ENCODE measurements at regions not wholly inside any gene's neighbourhood (a gene's known extent, or its start where the extent isn't known, plus 50 kb on each side); places are given as distances from the start of the nearest gene placed in this dataset.

- TF ChIP-seq, protein P1, sequence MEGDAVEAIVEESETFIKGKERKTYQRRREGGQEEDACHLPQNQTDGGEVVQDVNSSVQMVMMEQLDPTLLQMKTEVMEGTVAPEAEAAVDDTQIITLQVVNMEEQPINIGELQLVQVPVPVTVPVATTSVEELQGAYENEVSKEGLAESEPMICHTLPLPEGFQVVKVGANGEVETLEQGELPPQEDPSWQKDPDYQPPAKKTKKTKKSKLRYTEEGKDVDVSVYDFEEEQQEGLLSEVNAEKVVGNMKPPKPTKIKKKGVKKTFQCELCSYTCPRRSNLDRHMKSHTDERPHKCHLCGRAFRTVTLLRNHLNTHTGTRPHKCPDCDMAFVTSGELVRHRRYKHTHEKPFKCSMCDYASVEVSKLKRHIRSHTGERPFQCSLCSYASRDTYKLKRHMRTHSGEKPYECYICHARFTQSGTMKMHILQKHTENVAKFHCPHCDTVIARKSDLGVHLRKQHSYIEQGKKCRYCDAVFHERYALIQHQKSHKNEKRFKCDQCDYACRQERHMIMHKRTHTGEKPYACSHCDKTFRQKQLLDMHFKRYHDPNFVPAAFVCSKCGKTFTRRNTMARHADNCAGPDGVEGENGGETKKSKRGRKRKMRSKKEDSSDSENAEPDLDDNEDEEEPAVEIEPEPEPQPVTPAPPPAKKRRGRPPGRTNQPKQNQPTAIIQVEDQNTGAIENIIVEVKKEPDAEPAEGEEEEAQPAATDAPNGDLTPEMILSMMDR (IDR thresholded peaks at IDR 0.05; ENCODE audit: extremely low read depth, low read depth, low read length): no peak
These were observed 56.8 kb upstream of the ZNF469 start for GRCh38 chr16:88325976-88326375.

GRCh38 chr16:88326611-88327485 is 55.9 kb upstream of the ZNF469 start:
- peak; percentile 77 for DNase-seq (ENCODE audit: insufficient read length, low spot score, missing footprints)
- H2AFZ ChIP-seq (ENCODE audit: low read length): no peak overlapping the region
- no peak overlapping the region for H3K4me3 ChIP-seq (ENCODE audit: insufficient read depth, low read length)
- no peaks in the 10 kb centered on the region for H3K79me2 ChIP-seq (ENCODE audit: insufficient read depth, low read length)
- H3K36me3 ChIP-seq (ENCODE audit: insufficient read depth, low read length): no peaks in the 10 kb centered on the region
- H4K20me1 ChIP-seq (ENCODE audit: insufficient read depth, low read length): no peaks in the 10 kb centered on the region
- peaks cover 16% of the 10 kb centered on the region for H3K4me1 ChIP-seq (ENCODE audit: insufficient read depth, low read length)
- no peaks in the 10 kb centered on the region for H3K27me3 ChIP-seq (ENCODE audit: insufficient read depth, low read length)
- TF ChIP-seq, protein P1 (IDR thresholded peaks at IDR 0.05; ENCODE audit: extremely low read depth, low read depth, low read length): no peak
- H3K27ac ChIP-seq (ENCODE audit: low read depth, low read length): no peak overlapping the region
- no peak overlapping the region for H3K4me2 ChIP-seq (ENCODE audit: insufficient read depth, low read length)
- H3K9me3 ChIP-seq (ENCODE audit: low read depth, low read length): no peaks in the 10 kb centered on the region

More at GRCh38 chr16:88325976-88326375, 56.8 kb upstream of the ZNF469 start:
- no peak overlapping the region for H2AFZ ChIP-seq (ENCODE audit: low read length)
- no peak overlapping the region for H3K4me3 ChIP-seq (ENCODE audit: insufficient read depth, low read length)
- peak; percentile 2 for DNase-seq (ENCODE audit: insufficient read length, low spot score, missing footprints)
- no peak overlapping the region for H3K27ac ChIP-seq (ENCODE audit: low read depth, low read length)
- no peaks in the 10 kb centered on the region for H3K79me2 ChIP-seq (ENCODE audit: insufficient read depth, low read length)
- no peaks in the 10 kb centered on the region for H4K20me1 ChIP-seq (ENCODE audit: insufficient read depth, low read length)
- no peak overlapping the region for H3K4me2 ChIP-seq (ENCODE audit: insufficient read depth, low read length)
- no peaks in the 10 kb centered on the region for H3K36me3 ChIP-seq (ENCODE audit: insufficient read depth, low read length)
- no peaks in the 10 kb centered on the region for H3K27me3 ChIP-seq (ENCODE audit: insufficient read depth, low read length)
- H3K9me3 ChIP-seq (ENCODE audit: low read depth, low read length): no peaks in the 10 kb centered on the region
- peaks cover 12% of the 10 kb centered on the region for H3K4me1 ChIP-seq (ENCODE audit: insufficient read depth, low read length)

GRCh38 chr16:88327561-88328312 is 55.0 kb upstream of the ZNF469 start:
- peak; percentile 56 for DNase-seq (ENCODE audit: insufficient read length, low spot score, missing footprints)
- no peak overlapping the region for H3K4me3 ChIP-seq (ENCODE audit: insufficient read depth, low read length)
- no peak overlapping the region for H3K27ac ChIP-seq (ENCODE audit: low read depth, low read length)
- no peaks in the 10 kb centered on the region for H3K79me2 ChIP-seq (ENCODE audit: insufficient read depth, low read length)
- H3K36me3 ChIP-seq (ENCODE audit: insufficient read depth, low read length): no peaks in the 10 kb centered on the region
- H3K9me3 ChIP-seq (ENCODE audit: low read depth, low read length): no peaks in the 10 kb centered on the region
- H4K20me1 ChIP-seq (ENCODE audit: insufficient read depth, low read length): no peaks in the 10 kb centered on the region
- peaks cover 22% of the 10 kb centered on the region for H3K4me1 ChIP-seq (ENCODE audit: insufficient read depth, low read length)
- H3K27me3 ChIP-seq (ENCODE audit: insufficient read depth, low read length): no peaks in the 10 kb centered on the region
- TF ChIP-seq, protein P1 (IDR thresholded peaks at IDR 0.05; ENCODE audit: extremely low read depth, low read depth, low read length): no peak
- H3K4me2 ChIP-seq (ENCODE audit: insufficient read depth, low read length): no peak overlapping the region
- H2AFZ ChIP-seq (ENCODE audit: low read length): no peak overlapping the region

Measured in osteoblast (primary cell).